PFSK-1 (cell line): ENCODE measurements at regions not wholly inside any gene's neighbourhood (a gene's known extent, or its start where the extent isn't known, plus 50 kb on each side); places are given as distances from the start of the nearest gene placed in this dataset.

Source experiments
- FOXP2 ChIP-seq: optimal IDR thresholded peaks from 2 replicates; pipeline ENCODE3; 2011; ENCODE audit warnings: borderline replicate concordance, control low read depth, inconsistent platforms; ENCODE audit not compliant: insufficient read depth; ENCODE audit errors: extremely low read length, extremely low read depth
- POLR2AphosphoS5 ChIP-seq: IDR thresholded peaks from 2 replicates; pipeline ENCODE4 v1.6.1; 2012; ENCODE audit warnings: low read depth, mild to moderate bottlenecking, control low read depth, low read length, moderate library complexity
- SIN3A ChIP-seq: IDR thresholded peaks from 2 replicates; pipeline ENCODE4 v1.6.1; 2012; ENCODE audit warnings: mild to moderate bottlenecking, low read length, moderate library complexity, borderline replicate concordance; ENCODE audit not compliant: insufficient read depth
- TAF1 ChIP-seq: IDR thresholded peaks from 2 replicates; pipeline ENCODE4 v1.6.1; 2012; ENCODE audit warnings: low read length, control low read depth, borderline replicate concordance; ENCODE audit not compliant: insufficient read depth
- TF ChIP-seq, protein P1 (sequence below), 2 experiments: IDR thresholded peaks; 2 replicates each; pipeline versions ENCODE4 v1.6.1 to v1.8.0; 2011 to 2012; ENCODE audit warnings: low read depth in 2 of 2, low read length in 2 of 2, control low read depth in 1 of 2, inconsistent platforms in 1 of 2, mild to moderate bottlenecking in 1 of 2, moderate library complexity in 1 of 2; ENCODE audit not compliant: insufficient read depth in 1 of 2

DNA sequence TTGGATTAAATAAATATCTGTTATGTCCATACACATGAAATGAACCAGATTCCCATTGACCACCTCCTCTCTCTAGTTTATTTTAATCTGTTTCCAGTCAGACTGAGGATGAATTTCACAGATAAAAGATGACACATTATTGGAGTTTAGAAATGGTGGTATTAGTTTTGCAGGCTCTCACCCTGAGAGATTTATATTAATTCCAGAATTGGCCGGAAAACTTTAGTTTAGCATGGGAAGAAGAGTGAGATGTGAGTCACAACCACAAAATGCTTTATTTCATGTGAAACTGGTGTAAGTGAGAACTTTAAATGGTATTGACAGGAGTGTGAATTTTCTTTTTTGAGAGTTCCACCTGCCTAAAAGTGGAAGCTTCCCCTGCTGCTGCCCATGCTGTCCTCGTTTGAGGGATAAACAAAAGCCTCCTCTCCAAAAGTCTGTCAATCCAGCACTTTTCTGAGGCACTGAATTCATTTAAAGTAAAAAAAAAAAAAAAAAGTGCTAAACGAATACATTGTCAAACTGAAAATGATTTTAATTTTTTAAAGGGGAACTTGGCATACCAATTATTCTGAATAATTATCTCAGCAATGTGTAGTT lies 65.1 kb upstream of the EPHA3 start:
- TF ChIP-seq FOXP2 (no peak), TAF1 (no peak), SIN3A (no peak), POLR2AphosphoS5 (no peak)
- TF ChIP-seq, protein P1, sequence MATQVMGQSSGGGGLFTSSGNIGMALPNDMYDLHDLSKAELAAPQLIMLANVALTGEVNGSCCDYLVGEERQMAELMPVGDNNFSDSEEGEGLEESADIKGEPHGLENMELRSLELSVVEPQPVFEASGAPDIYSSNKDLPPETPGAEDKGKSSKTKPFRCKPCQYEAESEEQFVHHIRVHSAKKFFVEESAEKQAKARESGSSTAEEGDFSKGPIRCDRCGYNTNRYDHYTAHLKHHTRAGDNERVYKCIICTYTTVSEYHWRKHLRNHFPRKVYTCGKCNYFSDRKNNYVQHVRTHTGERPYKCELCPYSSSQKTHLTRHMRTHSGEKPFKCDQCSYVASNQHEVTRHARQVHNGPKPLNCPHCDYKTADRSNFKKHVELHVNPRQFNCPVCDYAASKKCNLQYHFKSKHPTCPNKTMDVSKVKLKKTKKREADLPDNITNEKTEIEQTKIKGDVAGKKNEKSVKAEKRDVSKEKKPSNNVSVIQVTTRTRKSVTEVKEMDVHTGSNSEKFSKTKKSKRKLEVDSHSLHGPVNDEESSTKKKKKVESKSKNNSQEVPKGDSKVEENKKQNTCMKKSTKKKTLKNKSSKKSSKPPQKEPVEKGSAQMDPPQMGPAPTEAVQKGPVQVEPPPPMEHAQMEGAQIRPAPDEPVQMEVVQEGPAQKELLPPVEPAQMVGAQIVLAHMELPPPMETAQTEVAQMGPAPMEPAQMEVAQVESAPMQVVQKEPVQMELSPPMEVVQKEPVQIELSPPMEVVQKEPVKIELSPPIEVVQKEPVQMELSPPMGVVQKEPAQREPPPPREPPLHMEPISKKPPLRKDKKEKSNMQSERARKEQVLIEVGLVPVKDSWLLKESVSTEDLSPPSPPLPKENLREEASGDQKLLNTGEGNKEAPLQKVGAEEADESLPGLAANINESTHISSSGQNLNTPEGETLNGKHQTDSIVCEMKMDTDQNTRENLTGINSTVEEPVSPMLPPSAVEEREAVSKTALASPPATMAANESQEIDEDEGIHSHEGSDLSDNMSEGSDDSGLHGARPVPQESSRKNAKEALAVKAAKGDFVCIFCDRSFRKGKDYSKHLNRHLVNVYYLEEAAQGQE (IDR thresholded peaks at IDR 0.05; ENCODE audit: insufficient read depth in 1 of 2, low read depth in 2 of 2, low read length in 2 of 2), result no peak

DNA sequence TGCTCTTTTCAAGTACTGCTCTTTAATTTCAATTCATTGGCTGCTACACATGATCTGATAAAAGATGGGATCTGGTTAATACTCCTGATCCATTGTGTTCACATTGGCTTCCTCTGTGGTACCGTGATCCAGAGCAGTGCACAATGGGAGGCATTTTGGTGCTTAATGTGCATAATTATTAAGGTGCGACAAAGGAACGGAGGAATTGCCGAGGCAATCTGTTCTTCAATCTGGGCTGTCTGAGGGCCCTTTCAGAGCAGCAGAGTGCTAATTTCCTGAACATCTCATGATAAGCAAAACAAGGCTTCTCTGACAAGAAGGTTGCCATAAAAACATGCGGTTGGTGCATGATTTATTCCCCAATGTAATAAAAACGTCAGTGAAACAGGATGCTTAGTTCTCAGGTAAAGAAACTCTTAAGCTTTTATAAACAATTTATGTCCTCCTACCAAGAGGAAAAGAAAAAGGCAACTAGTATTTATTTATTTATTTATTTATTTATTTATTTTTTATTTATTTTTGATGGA lies 64.0 kb upstream of the EPHA3 start:
- TF ChIP-seq POLR2AphosphoS5, result no peak
- no peak for TF ChIP-seq TAF1

DNA sequence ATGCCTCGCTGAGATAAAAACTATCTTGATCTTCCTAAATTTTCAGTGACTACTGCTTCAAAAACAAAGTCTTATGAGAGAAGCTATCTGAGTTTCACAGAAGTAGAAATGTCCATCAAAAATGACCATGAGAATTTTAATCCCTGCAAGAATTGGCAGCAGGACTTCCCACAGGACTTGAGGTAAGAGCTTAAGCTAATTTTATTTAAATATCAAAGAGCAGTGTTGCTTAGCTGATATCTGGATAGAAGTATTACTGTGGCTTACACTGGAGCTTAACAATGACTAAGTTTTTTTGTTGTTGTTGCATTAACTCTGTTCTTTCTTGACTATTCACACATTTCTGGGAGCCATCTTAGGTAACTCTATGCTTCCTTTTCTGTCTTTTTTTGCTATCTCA lies 60.8 kb upstream of the EPHA3 start:
- TF ChIP-seq SIN3A, result no peak
- no peak for TF ChIP-seq POLR2AphosphoS5
- no peak for TF ChIP-seq FOXP2
- no peak for TF ChIP-seq TAF1
- TF ChIP-seq, protein P1 (IDR thresholded peaks at IDR 0.05; ENCODE audit: insufficient read depth in 1 of 2, low read depth in 2 of 2, low read length in 2 of 2), result no peak

DNA sequence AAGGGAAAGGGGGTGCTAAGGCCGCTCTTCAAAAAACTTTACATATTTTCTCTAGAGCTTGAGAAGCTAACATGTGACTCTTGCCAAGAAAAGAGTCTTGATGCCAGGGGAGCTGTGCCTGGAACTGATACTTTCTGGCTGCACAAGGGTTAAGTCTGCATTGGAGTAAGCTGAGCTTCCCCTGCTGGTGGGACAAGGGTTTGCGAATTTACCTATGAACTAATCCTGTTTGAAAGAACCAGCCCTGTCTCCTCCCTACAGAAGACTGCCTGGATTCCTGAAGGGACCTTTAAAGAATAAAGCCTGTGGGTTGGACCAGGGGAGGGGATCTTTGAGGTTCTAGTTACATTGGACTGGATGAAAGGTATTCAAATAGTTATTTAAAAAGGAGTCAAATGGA lies 58.3 kb upstream of the EPHA3 start:
- TF ChIP-seq TAF1 (no peak), POLR2AphosphoS5 (no peak), FOXP2 (no peak), SIN3A (no peak)
- TF ChIP-seq, protein P1 (IDR thresholded peaks at IDR 0.05; ENCODE audit: insufficient read depth in 1 of 2, low read depth in 2 of 2, low read length in 2 of 2), result no peak

DNA sequence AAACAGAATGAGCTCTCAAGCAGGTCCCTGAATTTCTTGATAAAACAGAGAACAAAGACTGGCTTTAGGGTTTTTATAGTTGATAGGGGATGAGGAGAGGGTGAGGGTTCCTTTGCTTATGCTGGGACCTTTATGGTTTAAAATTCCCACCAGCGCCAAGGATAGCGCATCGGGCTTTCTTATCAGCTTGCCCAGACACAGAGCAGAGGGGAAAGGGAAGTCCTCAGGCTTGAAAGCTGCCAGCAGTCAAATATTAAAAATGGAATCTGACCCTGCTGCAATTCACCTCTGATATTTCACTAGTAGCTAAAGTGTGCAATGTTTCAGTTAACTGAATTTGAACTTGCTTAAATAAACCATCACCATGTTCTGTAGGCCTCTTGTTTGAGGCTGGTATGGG lies 55.0 kb upstream of the EPHA3 start:
- TF ChIP-seq FOXP2 (no peak), SIN3A (no peak), TAF1 (no peak), POLR2AphosphoS5 (no peak)
- TF ChIP-seq, protein P1 (IDR thresholded peaks at IDR 0.05; ENCODE audit: insufficient read depth in 1 of 2, low read depth in 2 of 2, low read length in 2 of 2), result no peak
